CD1c-positive myeloid dendritic cell (primary cell): ENCODE measurements at regions not wholly inside any gene's neighbourhood (a gene's known extent, or its start where the extent isn't known, plus 50 kb on each side); places are given as distances from the start of the nearest gene placed in this dataset.

Experiments used
- DNase-seq: peaks from one replicate; pipeline ENCODE4 v3.0.0-alpha.2; 2016; ENCODE audit errors: extremely low spot score

- no peak for DNase-seq
Observed at GRCh38 chr7:114755856-114756255, 166.0 kb upstream of the MDFIC start.

GRCh38 chr7:114758661-114759227 lies 163.2 kb upstream of the MDFIC start:
- DNase-seq = no peak

- no peak for DNase-seq
Observed at GRCh38 chr7:114759347-114760062, 162.4 kb upstream of the MDFIC start.

GRCh38 chr7:114760477-114760876 lies 161.4 kb upstream of the MDFIC start:
- no peak for DNase-seq

- no peak for DNase-seq
Observed at GRCh38 chr7:114761973-114762372, 159.9 kb upstream of the MDFIC start.

- no peak for DNase-seq
Observed at GRCh38 chr7:114765331-114766040, 156.4 kb upstream of the MDFIC start.

GRCh38 chr7:114766041-114766356 lies 155.9 kb upstream of the MDFIC start:
- no peak for DNase-seq

- DNase-seq = no peak
Observed at GRCh38 chr7:114777288-114777687, 144.6 kb upstream of the MDFIC start.

GRCh38 chr7:114783508-114783907 lies 138.4 kb upstream of the MDFIC start:
- DNase-seq = no peak

- DNase-seq = no peak
Observed at GRCh38 chr7:114784177-114784576, 137.7 kb upstream of the MDFIC start.

GRCh38 chr7:114784746-114785145 lies 137.1 kb upstream of the MDFIC start:
- no peak for DNase-seq

GRCh38 chr7:114785496-114785895 lies 136.4 kb upstream of the MDFIC start:
- no peak for DNase-seq

- no peak for DNase-seq
Observed at GRCh38 chr7:114786455-114786854, 135.4 kb upstream of the MDFIC start.

- DNase-seq = no peak
Observed at GRCh38 chr7:114787556-114787955, 134.3 kb upstream of the MDFIC start.

GRCh38 chr7:114788706-114789105 lies 133.2 kb upstream of the MDFIC start:
- DNase-seq = no peak

- no peak for DNase-seq
Observed at GRCh38 chr7:114789161-114789560, 132.7 kb upstream of the MDFIC start.

GRCh38 chr7:114789871-114790311 lies 132.0 kb upstream of the MDFIC start:
- DNase-seq = no peak

GRCh38 chr7:114790521-114790920 lies 131.4 kb upstream of the MDFIC start:
- no peak for DNase-seq

GRCh38 chr7:114791771-114792170 lies 130.1 kb upstream of the MDFIC start:
- no peak for DNase-seq

GRCh38 chr7:114793155-114793845 lies 128.6 kb upstream of the MDFIC start:
- no peak for DNase-seq

GRCh38 chr7:114795475-114795874 lies 126.4 kb upstream of the MDFIC start:
- DNase-seq = no peak

- no peak for DNase-seq
Observed at GRCh38 chr7:114799628-114800028, 122.3 kb upstream of the MDFIC start.

- DNase-seq = no peak
Observed at GRCh38 chr7:114802632-114803031, 119.3 kb upstream of the MDFIC start.
